HCT116 (cell line): ENCODE measurements at regions not wholly inside any gene's neighbourhood (a gene's known extent, or its start where the extent isn't known, plus 50 kb on each side); places are given as distances from the start of the nearest gene placed in this dataset.

Experiments used
- ATAC-seq: fragments of 200-7000 bp; cut with Tn5 transposase; 2 replicates; pipeline ENCODE4 v1.9.1; 2020; ENCODE audit warnings: mild to moderate bottlenecking, moderate library complexity
- BruUV-seq: library from RNA; stranded (reverse); fragments of 400-500 nt; replicated peaks from 2 replicates; lab custom pipeline; 2021; lab: Mats Ljungman, UMichigan
- CTCF ChIA-PET: fragments of 300-600 bp; sonication (Branson Sonifier 250); formaldehyde crosslinking; loops from one replicate; lab custom pipeline; 2021; ENCODE audit warnings: antibody characterized with exemption; lab: Charles Lee
- POLR2A ChIA-PET: fragments of 300-600, 350-600 bp; sonication (Branson Sonifier 250); formaldehyde crosslinking; loops from one replicate; lab custom pipeline; 2021; ENCODE audit warnings: antibody characterized with exemption; lab: Charles Lee
- RAD21 ChIA-PET, 2 experiments: fragments of 300-600 bp; sonication (Branson Sonifier 250); formaldehyde crosslinking; loops; one replicate each; lab custom pipeline; 2023; ENCODE audit warnings: low total read pairs in 2 of 2; ENCODE audit not compliant: uncharacterized antibody in 2 of 2, unreplicated experiment in 2 of 2, low non-redundant PET in 1 of 2; lab: Charles Lee
- DNase-seq: peaks from one replicate; pipeline ENCODE4 v3.0.0-alpha.2; 2010; ENCODE audit warnings: low read depth, low spot score
- H2AFZ ChIP-seq: fragments of 200-600 bp; shearing (Covaris generic), sonication (generic); 2 replicates; pipeline ENCODE4 v1.6.1; 2017; ENCODE audit warnings: low read depth, mixed run types, mixed read lengths, antibody characterized with exemption, low read length; ENCODE audit not compliant: poor library complexity, severe bottlenecking
- H3K27ac ChIP-seq: 2 replicates; pipeline ENCODE4 v1.5.1; 2012; ENCODE audit warnings: low read depth, low read length
- H3K27me3 ChIP-seq: fragments of 200-600 bp; sonication (generic); 2 replicates; pipeline ENCODE4 v1.6.1; 2016; ENCODE audit warnings: mixed run types, low read length, mixed read lengths; ENCODE audit not compliant: insufficient read depth
- H3K36me3 ChIP-seq, 2 experiments: fragments of 200-500 bp in 1 of 2; fragments of 200-600 bp in 1 of 2; sonication (Bioruptor generic) in 1 of 2; sonication (generic) in 1 of 2; 2 replicates each; pipeline versions ENCODE4 v1.5.1 to v1.6.1; 2014 to 2016; ENCODE audit warnings: low read length in 2 of 2, inconsistent platforms in 1 of 2, mixed read lengths in 1 of 2, mixed run types in 1 of 2; ENCODE audit not compliant: insufficient read depth in 2 of 2, control insufficient read depth in 1 of 2
- H3K4me1 ChIP-seq, 2 experiments: fragments of 200-600 bp in 1 of 2; sonication (generic) in 1 of 2; 2 replicates each; pipeline versions ENCODE4 v1.5.1 to v1.6.1; 2012 to 2017; ENCODE audit warnings: low read length in 2 of 2, inconsistent platforms in 1 of 2, mild to moderate bottlenecking in 1 of 2, mixed read lengths in 1 of 2, mixed run types in 1 of 2, moderate library complexity in 1 of 2; ENCODE audit not compliant: insufficient read depth in 2 of 2, control insufficient read depth in 1 of 2
- H3K4me2 ChIP-seq: fragments of 200-600 bp; sonication (generic); 2 replicates; pipeline ENCODE4 v1.6.1; 2017; ENCODE audit warnings: mixed run types, low read length, mixed read lengths
- H3K4me3 ChIP-seq, 2 experiments: fragments of 200-600 bp in 1 of 2; sonication (generic) in 1 of 2; replicated peaks in 1 of 2; 2 replicates each; pipeline ENCODE4 v1.5.1; 2011 to 2016; ENCODE audit warnings: low read length in 2 of 2, control low read depth in 1 of 2, low read depth in 1 of 2, mild to moderate bottlenecking in 1 of 2, mixed read lengths in 1 of 2, mixed run types in 1 of 2
- H3K79me2 ChIP-seq: fragments of 200-600 bp; sonication (generic); 2 replicates; pipeline ENCODE4 v1.6.1; 2017; ENCODE audit warnings: mild to moderate bottlenecking, mixed run types, low read length, moderate library complexity, mixed read lengths; ENCODE audit not compliant: insufficient read depth
- H3K9ac ChIP-seq: fragments of 200-600 bp; sonication (generic); 2 replicates; pipeline ENCODE4 v1.6.1; 2016; ENCODE audit warnings: low read length, mixed read lengths
- H3K9me2 ChIP-seq: fragments of 200-600 bp; sonication (generic), shearing (Covaris generic); 2 replicates; pipeline ENCODE4 v1.6.1; 2017; ENCODE audit warnings: mixed run types, mild to moderate bottlenecking, moderate library complexity; ENCODE audit not compliant: insufficient read depth
- H3K9me3 ChIP-seq, 2 experiments: fragments of 200-500 bp in 1 of 2; fragments of 200-600 bp in 1 of 2; sonication (Bioruptor generic) in 1 of 2; sonication (generic) in 1 of 2; 2 replicates each; pipeline ENCODE4 v1.6.1; 2014 to 2017; ENCODE audit warnings: low read length in 2 of 2, mixed read lengths in 2 of 2, inconsistent platforms in 1 of 2, low read depth in 1 of 2, mild to moderate bottlenecking in 1 of 2, mixed run types in 1 of 2, moderate library complexity in 1 of 2; ENCODE audit not compliant: control insufficient read depth in 1 of 2, insufficient read depth in 1 of 2
- H4K20me1 ChIP-seq: fragments of 200-600 bp; sonication (generic), shearing (Covaris generic); 2 replicates; pipeline ENCODE4 v1.6.1; 2017; ENCODE audit warnings: mixed run types, mild to moderate bottlenecking, moderate library complexity; ENCODE audit not compliant: insufficient read depth
- ATF3 ChIP-seq: IDR thresholded peaks from 2 replicates; pipeline ENCODE4 v1.6.1; 2012
- CBX3 ChIP-seq: IDR thresholded peaks from 2 replicates; pipeline ENCODE4 v1.6.1; 2012; ENCODE audit warnings: low read depth
- CTCF ChIP-seq, 3 experiments: fragments of 200-600 bp in 1 of 3; sonication (generic) in 1 of 3; IDR thresholded peaks in 2 of 3; conservative IDR thresholded peaks in 1 of 3; 2 replicates each; pipeline ENCODE4 v1.5.1; 2012 to 2017; ENCODE audit warnings: low read depth in 2 of 3, low read length in 2 of 3, antibody characterized with exemption in 1 of 3, borderline replicate concordance in 1 of 3, control low read depth in 1 of 3, mild to moderate bottlenecking in 1 of 3, mixed read lengths in 1 of 3, mixed run types in 1 of 3, moderate library complexity in 1 of 3; ENCODE audit not compliant: insufficient read depth in 1 of 3
- EGR1 ChIP-seq: IDR thresholded peaks from 2 replicates; pipeline ENCODE4 v1.6.1; 2012; ENCODE audit warnings: low read depth
- EZH2 ChIP-seq: fragments of 200-600 bp; sonication (generic); IDR thresholded peaks from 2 replicates; pipeline ENCODE4 v1.6.1; 2017; ENCODE audit warnings: antibody characterized with exemption, mixed run types
- FOSL1 ChIP-seq: IDR thresholded peaks from 2 replicates; pipeline ENCODE4 v1.6.1; 2012; ENCODE audit warnings: low read depth
- JUND ChIP-seq: IDR thresholded peaks from 2 replicates; pipeline ENCODE4 v1.6.1; 2012
- MAX ChIP-seq: IDR thresholded peaks from 2 replicates; pipeline ENCODE4 v1.6.1; 2012
- POLR2AphosphoS5 ChIP-seq: IDR thresholded peaks from 2 replicates; pipeline ENCODE4 v1.6.1; 2011; ENCODE audit warnings: mild to moderate bottlenecking, low read depth, low read length, moderate library complexity
- RAD21 ChIP-seq: IDR thresholded peaks from 2 replicates; pipeline ENCODE4 v1.6.1; 2012; ENCODE audit warnings: low read depth, mild to moderate bottlenecking
- REST ChIP-seq: IDR thresholded peaks from 2 replicates; pipeline ENCODE4 v1.6.1; 2012; ENCODE audit warnings: low read depth
- TCF7L2 ChIP-seq: IDR thresholded peaks from 2 replicates; pipeline ENCODE4 v1.7.0; 2011; ENCODE audit warnings: borderline replicate concordance, inconsistent platforms; ENCODE audit not compliant: insufficient read depth, insufficient read length; ENCODE audit errors: extremely low read depth
- ZFX ChIP-seq: fragments of 450-650 bp; IDR thresholded peaks from 2 replicates; pipeline ENCODE4 v1.6.1; 2017
- intact Hi-C: fragments of 100-400 bp; cut with micrococcal nuclease; formaldehyde crosslinking; loops from 2 replicates; pipeline ENCODE4 v1.10.0; 2022

GRCh38 chr3:178340506-178340905 lies 195.7 kb upstream of the KCNMB2 start:
- POLR2A ChIA-PET, result no interaction called here

More at GRCh38 chr3:178340506-178340905, 195.7 kb upstream of the KCNMB2 start:
- intact Hi-C loops, result no loop called here
- no peaks in the 10 kb centered on the region for H4K20me1 ChIP-seq
- no peak for ATAC-seq
- no peak for TF ChIP-seq MAX
- no peak for TF ChIP-seq RAD21
- TF ChIP-seq ATF3, result no peak
- no peak for TF ChIP-seq REST
- no peak for TF ChIP-seq EZH2
- TF ChIP-seq JUND, result no peak
- TF ChIP-seq TCF7L2, result no peak
- TF ChIP-seq CTCF (IDR thresholded peaks at IDR 0.05 in 2 of 3, conservative IDR thresholded peaks at IDR 0.05 in 1 of 3; ENCODE audit: borderline replicate concordance in 1 of 3, insufficient read depth in 1 of 3, low read depth in 2 of 3, low read length in 2 of 3), result no peak
- TF ChIP-seq CBX3, result no peak
- no peak for TF ChIP-seq EGR1
- no peak for TF ChIP-seq FOSL1
- TF ChIP-seq POLR2AphosphoS5, result no peak
- no peak for TF ChIP-seq ZFX
- TF ChIP-seq, all 23 proteins: peak for 0
- BruUV-seq, result no TSS peak
- H3K36me3 ChIP-seq, result no peaks in the 10 kb centered on the region
- H3K27me3 ChIP-seq, result no peaks in the 10 kb centered on the region
- no peak overlapping the region for H2AFZ ChIP-seq
- ChIA-PET RAD21 (no interaction called here), CTCF (no interaction called here)
- H3K4me1 ChIP-seq, result no peaks in the 10 kb centered on the region
- H3K27ac ChIP-seq, result no peak overlapping the region
- no peaks in the 10 kb centered on the region for H3K9me3 ChIP-seq
- H3K4me3 ChIP-seq, result no peak overlapping the region
- H3K79me2 ChIP-seq, result no peaks in the 10 kb centered on the region
- no peaks in the 10 kb centered on the region for H3K9me2 ChIP-seq
- no peak for DNase-seq
- H3K4me2 ChIP-seq, result no peak overlapping the region
- no peak overlapping the region for H3K9ac ChIP-seq
